ENCODE measurements at regions not wholly inside any gene's neighbourhood (a gene's known extent, or its start where the extent isn't known, plus 50 kb on each side); places are given as distances from the start of the nearest gene placed in this dataset.

DNA sequence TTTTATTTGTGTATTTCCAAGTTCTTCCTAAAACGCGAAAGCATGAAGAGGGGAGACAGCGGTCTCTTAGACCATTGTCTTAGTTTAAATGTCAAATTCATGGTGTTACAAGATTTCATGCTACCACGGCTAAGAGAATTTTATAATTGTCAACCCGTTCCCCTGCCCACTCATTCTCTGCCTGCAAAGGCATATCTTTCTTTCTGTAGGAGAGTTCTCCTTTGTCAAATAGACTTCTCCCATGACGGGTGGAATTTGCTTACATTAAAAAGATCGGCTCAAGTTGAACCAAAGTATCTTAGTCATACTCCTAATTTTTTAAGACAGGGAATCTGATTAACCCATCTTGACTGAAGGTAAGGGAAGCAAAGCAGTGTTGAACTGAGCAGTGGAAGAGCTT is 539.2 kb downstream of the REEP3 start:
- H3K4me3 ChIP-seq (replicated peaks in 1 of 2; ENCODE audit: low read depth in 2 of 2, low read length in 2 of 2): no peak overlapping the region
- TF ChIP-seq, protein P1, sequence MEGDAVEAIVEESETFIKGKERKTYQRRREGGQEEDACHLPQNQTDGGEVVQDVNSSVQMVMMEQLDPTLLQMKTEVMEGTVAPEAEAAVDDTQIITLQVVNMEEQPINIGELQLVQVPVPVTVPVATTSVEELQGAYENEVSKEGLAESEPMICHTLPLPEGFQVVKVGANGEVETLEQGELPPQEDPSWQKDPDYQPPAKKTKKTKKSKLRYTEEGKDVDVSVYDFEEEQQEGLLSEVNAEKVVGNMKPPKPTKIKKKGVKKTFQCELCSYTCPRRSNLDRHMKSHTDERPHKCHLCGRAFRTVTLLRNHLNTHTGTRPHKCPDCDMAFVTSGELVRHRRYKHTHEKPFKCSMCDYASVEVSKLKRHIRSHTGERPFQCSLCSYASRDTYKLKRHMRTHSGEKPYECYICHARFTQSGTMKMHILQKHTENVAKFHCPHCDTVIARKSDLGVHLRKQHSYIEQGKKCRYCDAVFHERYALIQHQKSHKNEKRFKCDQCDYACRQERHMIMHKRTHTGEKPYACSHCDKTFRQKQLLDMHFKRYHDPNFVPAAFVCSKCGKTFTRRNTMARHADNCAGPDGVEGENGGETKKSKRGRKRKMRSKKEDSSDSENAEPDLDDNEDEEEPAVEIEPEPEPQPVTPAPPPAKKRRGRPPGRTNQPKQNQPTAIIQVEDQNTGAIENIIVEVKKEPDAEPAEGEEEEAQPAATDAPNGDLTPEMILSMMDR (IDR thresholded peaks at IDR 0.05; ENCODE audit: low read depth, low read length): no peak
- no peak for DNase-seq (ENCODE audit: low read depth in 2 of 2)

DNA sequence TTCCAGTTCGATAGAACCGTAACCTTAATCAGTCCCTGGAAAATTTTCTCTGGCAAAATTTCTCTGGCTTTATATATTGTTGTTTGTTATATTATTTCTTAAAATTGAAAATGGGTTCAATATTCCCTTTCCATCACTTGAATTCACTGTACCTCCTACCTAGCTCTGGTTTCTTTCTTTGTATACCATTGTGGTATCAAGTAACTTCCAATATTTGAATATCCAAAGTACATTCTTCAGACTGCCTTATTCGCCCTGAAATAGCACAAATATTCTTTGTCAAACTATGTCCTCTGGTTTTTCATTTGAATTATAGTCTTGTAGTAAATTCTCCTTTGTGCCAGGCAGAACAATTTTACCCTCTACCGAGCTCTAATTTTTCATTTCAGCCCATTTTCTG is 541.6 kb downstream of the REEP3 start:
- DNase-seq (ENCODE audit: low read depth in 2 of 2): no peak
- TF ChIP-seq, protein P1 (IDR thresholded peaks at IDR 0.05; ENCODE audit: low read depth, low read length): no peak
- no peak overlapping the region for H3K4me3 ChIP-seq (replicated peaks in 1 of 2; ENCODE audit: low read depth in 2 of 2, low read length in 2 of 2)

DNA sequence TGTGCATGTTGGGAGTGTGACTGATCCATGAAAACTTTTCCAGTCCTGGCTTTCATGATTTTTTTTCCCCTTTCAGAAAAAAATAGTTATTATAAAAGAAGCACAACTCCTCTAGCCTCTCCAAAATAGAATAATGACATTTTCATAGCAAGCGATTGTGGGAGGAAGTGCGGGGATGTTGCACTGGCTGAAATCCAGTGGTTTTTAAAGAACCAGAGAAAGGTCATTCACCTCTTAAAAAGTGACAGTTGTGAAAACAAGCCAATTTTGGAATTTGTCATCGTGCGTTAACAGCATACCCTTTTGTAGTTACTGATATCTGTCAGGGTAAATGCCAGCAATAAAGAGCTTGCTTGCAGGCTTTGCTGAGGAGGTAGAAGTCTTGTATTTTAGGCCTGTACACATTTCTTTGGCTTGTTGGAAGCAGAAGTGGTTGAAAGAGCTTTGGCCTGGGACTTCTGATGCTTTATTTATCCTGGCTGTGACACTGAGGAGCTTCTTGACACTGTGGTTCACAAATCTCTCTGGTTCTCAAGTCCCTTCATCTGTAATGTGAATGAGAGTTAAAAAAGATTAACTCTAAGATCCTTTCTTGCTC is 545.9 kb downstream of the REEP3 start:
- TF ChIP-seq, protein P1 (IDR thresholded peaks at IDR 0.05; ENCODE audit: low read depth, low read length): no peak
- DNase-seq (ENCODE audit: low read depth in 2 of 2): no peak
- no peak overlapping the region for H3K4me3 ChIP-seq (replicated peaks in 1 of 2; ENCODE audit: low read depth in 2 of 2, low read length in 2 of 2)

DNA sequence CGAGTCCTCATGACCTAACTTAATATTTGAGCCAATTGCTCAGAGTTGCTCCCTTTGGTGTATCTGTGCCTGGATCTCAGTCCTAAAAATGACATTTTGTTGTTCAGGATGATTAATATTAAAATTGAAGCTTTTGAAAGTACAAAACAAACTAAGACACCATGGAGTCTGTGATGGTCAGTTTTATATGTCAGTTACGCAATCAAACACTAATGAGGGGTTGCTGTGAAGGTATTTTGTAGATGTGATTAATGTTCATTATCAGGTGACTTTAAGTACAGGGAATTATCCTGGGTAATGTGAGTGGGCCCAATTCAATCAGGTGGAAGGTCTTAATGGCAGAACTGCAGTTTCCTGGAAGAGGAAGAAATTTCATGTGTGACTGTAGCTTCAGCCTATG is 546.7 kb downstream of the REEP3 start:
- TF ChIP-seq, protein P1 (IDR thresholded peaks at IDR 0.05; ENCODE audit: low read depth, low read length): no peak
- no peak overlapping the region for H3K4me3 ChIP-seq (replicated peaks in 1 of 2; ENCODE audit: low read depth in 2 of 2, low read length in 2 of 2)
- no peak for DNase-seq (ENCODE audit: low read depth in 2 of 2)

DNA sequence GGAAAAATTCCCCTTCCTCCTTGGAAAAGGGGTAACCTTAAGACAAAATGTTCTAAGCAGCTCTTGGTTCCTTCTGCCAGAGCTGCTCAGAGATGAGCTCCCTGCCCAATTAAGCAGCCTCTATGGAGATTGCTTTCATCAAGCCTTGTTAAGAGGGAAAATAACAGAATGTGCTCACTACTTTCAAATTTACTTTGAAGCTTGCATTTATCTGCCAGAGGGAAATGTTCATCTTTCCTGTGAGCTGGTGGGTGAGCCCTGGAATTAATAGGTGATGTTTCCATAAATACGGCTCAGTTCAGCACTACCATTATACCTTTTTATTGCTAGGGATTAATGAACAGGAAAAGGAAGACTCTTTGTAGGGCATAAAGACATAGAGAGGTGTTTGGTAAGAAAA is 549.0 kb downstream of the REEP3 start:
- no peak for DNase-seq (ENCODE audit: low read depth in 2 of 2)
- no peak overlapping the region for H3K4me3 ChIP-seq (replicated peaks in 1 of 2; ENCODE audit: low read depth in 2 of 2, low read length in 2 of 2)
- TF ChIP-seq, protein P1 (IDR thresholded peaks at IDR 0.05; ENCODE audit: low read depth, low read length): no peak

GRCh38 chr10:64071218-64071617 is 550.0 kb downstream of the REEP3 start:
- DNase-seq (ENCODE audit: low read depth in 2 of 2): peak in 1 of 2 donors; percentile 14
- no peak overlapping the region for H3K4me3 ChIP-seq (replicated peaks in 1 of 2; ENCODE audit: low read depth in 2 of 2, low read length in 2 of 2)
- TF ChIP-seq, protein P1 (IDR thresholded peaks at IDR 0.05; ENCODE audit: low read depth, low read length): no peak

DNA sequence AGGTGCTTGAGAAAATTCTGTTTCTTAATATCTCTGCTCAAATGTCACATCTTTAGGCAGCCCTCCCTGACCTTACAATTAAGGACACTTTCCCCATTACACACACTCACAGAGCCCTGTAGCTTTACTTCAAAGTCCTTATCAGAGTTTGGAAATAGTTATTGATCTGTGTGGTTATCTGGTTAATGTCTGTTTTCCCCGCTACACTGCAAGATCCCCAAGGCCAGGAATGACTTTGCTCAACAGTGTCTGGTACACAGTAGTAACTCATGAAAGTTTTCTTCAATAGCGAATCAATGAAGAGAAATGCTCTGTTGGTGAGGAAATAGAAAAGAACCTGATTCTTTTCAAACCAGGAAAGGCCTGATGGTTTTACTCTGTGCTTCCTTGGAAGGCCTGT is 554.4 kb downstream of the REEP3 start:
- TF ChIP-seq, protein P1 (IDR thresholded peaks at IDR 0.05; ENCODE audit: low read depth, low read length): no peak
- no peak overlapping the region for H3K4me3 ChIP-seq (replicated peaks in 1 of 2; ENCODE audit: low read depth in 2 of 2, low read length in 2 of 2)
- DNase-seq (ENCODE audit: low read depth in 2 of 2): no peak
